ENCODE measurements at regions not wholly inside any gene's neighbourhood (a gene's known extent, or its start where the extent isn't known, plus 50 kb on each side); places are given as distances from the start of the nearest gene placed in this dataset.

GRCh38 chr1:193463326-193463932, 277.0 kb upstream of the B3GALT2 start:
- H3K27me3 Mint-ChIP-seq (ENCODE audit: insufficient read depth, low read depth), result no peaks in the 10 kb centered on the region
- no peaks in the 10 kb centered on the region for H3K36me3 Mint-ChIP-seq
- Histone ChIP-seq H3K79me2 (ENCODE audit: low read depth) (no peaks in the 10 kb centered on the region), H3K27ac (no peak overlapping the region), H3K27me3 (no peaks in the 10 kb centered on the region), H4K20me1 (ENCODE audit: low read depth) (no peaks in the 10 kb centered on the region), H3K4me2 (peak overlapping the region; percentile 16), H3K9ac (no peak overlapping the region), H3K4me1 (peaks cover 50% of the 10 kb centered on the region), H2AFZ (replicated peaks) (no peak overlapping the region), H3K4me3 (no peak overlapping the region), H3K9me3 (ENCODE audit: low read depth) (no peaks in the 10 kb centered on the region), H3K36me3 (no peaks in the 10 kb centered on the region), H3F3A (ENCODE audit: low read depth) (no peaks in the 10 kb centered on the region)
- H3K4me3 Mint-ChIP-seq, result no peak overlapping the region
- no peak for TF ChIP-seq EZH2phosphoT487 (IDR thresholded peaks at IDR 0.05)
- TF ChIP-seq, protein P1, sequence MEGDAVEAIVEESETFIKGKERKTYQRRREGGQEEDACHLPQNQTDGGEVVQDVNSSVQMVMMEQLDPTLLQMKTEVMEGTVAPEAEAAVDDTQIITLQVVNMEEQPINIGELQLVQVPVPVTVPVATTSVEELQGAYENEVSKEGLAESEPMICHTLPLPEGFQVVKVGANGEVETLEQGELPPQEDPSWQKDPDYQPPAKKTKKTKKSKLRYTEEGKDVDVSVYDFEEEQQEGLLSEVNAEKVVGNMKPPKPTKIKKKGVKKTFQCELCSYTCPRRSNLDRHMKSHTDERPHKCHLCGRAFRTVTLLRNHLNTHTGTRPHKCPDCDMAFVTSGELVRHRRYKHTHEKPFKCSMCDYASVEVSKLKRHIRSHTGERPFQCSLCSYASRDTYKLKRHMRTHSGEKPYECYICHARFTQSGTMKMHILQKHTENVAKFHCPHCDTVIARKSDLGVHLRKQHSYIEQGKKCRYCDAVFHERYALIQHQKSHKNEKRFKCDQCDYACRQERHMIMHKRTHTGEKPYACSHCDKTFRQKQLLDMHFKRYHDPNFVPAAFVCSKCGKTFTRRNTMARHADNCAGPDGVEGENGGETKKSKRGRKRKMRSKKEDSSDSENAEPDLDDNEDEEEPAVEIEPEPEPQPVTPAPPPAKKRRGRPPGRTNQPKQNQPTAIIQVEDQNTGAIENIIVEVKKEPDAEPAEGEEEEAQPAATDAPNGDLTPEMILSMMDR (IDR thresholded peaks at IDR 0.05), result no peak
- no peak for TF ChIP-seq EZH2 (IDR thresholded peaks at IDR 0.05)
- peaks cover 14% of the 10 kb centered on the region for H3K4me1 Mint-ChIP-seq
- H3K9me3 Mint-ChIP-seq, result no peaks in the 10 kb centered on the region
- H3K27ac Mint-ChIP-seq, result no peak overlapping the region
- DNase-seq (ENCODE audit: low spot score), result no peak

- H3K9ac ChIP-seq, result no peak overlapping the region
- H3F3A ChIP-seq (ENCODE audit: low read depth), result no peaks in the 10 kb centered on the region
- no peaks in the 10 kb centered on the region for H3K9me3 ChIP-seq (ENCODE audit: low read depth)
- peaks cover 14% of the 10 kb centered on the region for H3K4me1 Mint-ChIP-seq
- H3K9me3 Mint-ChIP-seq, result no peaks in the 10 kb centered on the region
- H2AFZ ChIP-seq (replicated peaks), result no peak overlapping the region
- H3K27ac ChIP-seq, result no peak overlapping the region
- H3K4me2 ChIP-seq, result peak overlapping the region; percentile 16
- H3K27me3 ChIP-seq, result no peaks in the 10 kb centered on the region
- H3K36me3 ChIP-seq, result no peaks in the 10 kb centered on the region
- no peaks in the 10 kb centered on the region for H4K20me1 ChIP-seq (ENCODE audit: low read depth)
- H3K4me1 ChIP-seq, result peaks cover 50% of the 10 kb centered on the region
- peak; percentile 43 for DNase-seq (ENCODE audit: low spot score)
- H3K27me3 Mint-ChIP-seq (ENCODE audit: insufficient read depth, low read depth), result no peaks in the 10 kb centered on the region
- H3K79me2 ChIP-seq (ENCODE audit: low read depth), result no peaks in the 10 kb centered on the region
- H3K4me3 ChIP-seq, result no peak overlapping the region
- peak overlapping the region; percentile 25 for H3K27ac Mint-ChIP-seq
- no peaks in the 10 kb centered on the region for H3K36me3 Mint-ChIP-seq
- TF ChIP-seq, protein P1 (IDR thresholded peaks at IDR 0.05), result no peak
- no peak for TF ChIP-seq EZH2phosphoT487 (IDR thresholded peaks at IDR 0.05)
- no peak overlapping the region for H3K4me3 Mint-ChIP-seq
These were observed 276.4 kb upstream of the B3GALT2 start for GRCh38 chr1:193462629-193463320.

DNA sequence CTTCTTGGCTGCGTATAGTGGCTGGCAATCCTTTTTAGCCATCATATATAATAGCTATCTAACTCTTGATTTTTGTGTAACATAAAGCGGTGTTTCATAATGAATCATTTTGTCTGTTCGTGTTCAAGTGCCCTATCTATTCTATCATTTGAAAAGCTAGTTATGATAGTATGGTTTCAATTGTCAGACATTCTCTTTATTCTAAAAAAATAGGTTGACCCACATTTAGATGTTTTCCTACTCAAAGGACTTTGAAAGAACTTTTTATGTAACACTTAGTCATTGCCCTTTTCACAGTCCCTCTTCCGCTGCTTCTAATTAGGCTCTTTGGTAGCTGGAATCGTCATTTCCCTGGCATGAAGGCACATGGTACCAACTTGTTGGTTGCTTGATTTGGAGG, 272.2 kb upstream of the B3GALT2 start:
- no peak overlapping the region for H2AFZ ChIP-seq (replicated peaks)
- H3K27me3 ChIP-seq, result no peaks in the 10 kb centered on the region
- Mint-ChIP-seq H3K27me3 (ENCODE audit: insufficient read depth, low read depth) (no peaks in the 10 kb centered on the region), H3K36me3 (no peaks in the 10 kb centered on the region), H3K4me3 (no peak overlapping the region), H3K27ac (no peak overlapping the region), H3K9me3 (no peaks in the 10 kb centered on the region), H3K4me1 (peaks cover 14% of the 10 kb centered on the region)
- H3K9me3 ChIP-seq (ENCODE audit: low read depth), result no peaks in the 10 kb centered on the region
- no peak overlapping the region for H3K27ac ChIP-seq
- H3F3A ChIP-seq (ENCODE audit: low read depth), result no peaks in the 10 kb centered on the region
- peaks cover 41% of the 10 kb centered on the region for H3K4me1 ChIP-seq
- no peak overlapping the region for H3K4me3 ChIP-seq
- DNase-seq (ENCODE audit: low spot score), result no peak
- no peak overlapping the region for H3K4me2 ChIP-seq
- H3K36me3 ChIP-seq, result no peaks in the 10 kb centered on the region
- H4K20me1 ChIP-seq (ENCODE audit: low read depth), result no peaks in the 10 kb centered on the region
- no peak overlapping the region for H3K9ac ChIP-seq
- H3K79me2 ChIP-seq (ENCODE audit: low read depth), result no peaks in the 10 kb centered on the region
- TF ChIP-seq EZH2 (IDR thresholded peaks at IDR 0.05) (no peak), EZH2phosphoT487 (IDR thresholded peaks at IDR 0.05) (no peak)

- Histone ChIP-seq H3F3A (ENCODE audit: low read depth) (no peaks in the 10 kb centered on the region), H3K27me3 (no peaks in the 10 kb centered on the region), H3K9me3 (ENCODE audit: low read depth) (no peaks in the 10 kb centered on the region), H3K36me3 (no peaks in the 10 kb centered on the region), H4K20me1 (ENCODE audit: low read depth) (no peaks in the 10 kb centered on the region), H3K4me1 (peaks cover 32% of the 10 kb centered on the region), H3K79me2 (ENCODE audit: low read depth) (no peaks in the 10 kb centered on the region), H2AFZ (replicated peaks) (no peak overlapping the region), H3K9ac (no peak overlapping the region), H3K4me3 (no peak overlapping the region), H3K4me2 (no peak overlapping the region), H3K27ac (no peak overlapping the region)
- no peaks in the 10 kb centered on the region for H3K36me3 Mint-ChIP-seq
- DNase-seq (ENCODE audit: low spot score), result no peak
- H3K27me3 Mint-ChIP-seq (ENCODE audit: insufficient read depth, low read depth), result no peaks in the 10 kb centered on the region
- H3K4me3 Mint-ChIP-seq, result no peak overlapping the region
- H3K27ac Mint-ChIP-seq, result no peak overlapping the region
- H3K4me1 Mint-ChIP-seq, result peaks cover 4% of the 10 kb centered on the region
- TF ChIP-seq, protein P1 (IDR thresholded peaks at IDR 0.05), result no peak
- TF ChIP-seq EZH2phosphoT487 (IDR thresholded peaks at IDR 0.05) (no peak), EZH2 (IDR thresholded peaks at IDR 0.05) (no peak)
- H3K9me3 Mint-ChIP-seq, result no peaks in the 10 kb centered on the region
These were observed 271.3 kb upstream of the B3GALT2 start for GRCh38 chr1:193457676-193458075.

Data from neural progenitor cell (in vitro differentiated cells).